GM12892 (cell line): ENCODE measurements at regions not wholly inside any gene's neighbourhood (a gene's known extent, or its start where the extent isn't known, plus 50 kb on each side); places are given as distances from the start of the nearest gene placed in this dataset.

Source experiments
- DNase-seq: peaks from one replicate; pipeline ENCODE4 v3.0.0; 2011; ENCODE audit not compliant: insufficient read length
- FAIRE-seq: peaks from 2 replicates; lab custom pipeline; 2011; peaks lifted over from hg19 to GRCh38; lab: Jason Lieb, UNC
- POLR2A ChIP-seq: IDR thresholded peaks from 2 replicates; pipeline ENCODE4 v1.6.1; 2011; ENCODE audit warnings: low read depth, low read length, control low read depth
- POLR2AphosphoS5 ChIP-seq: IDR thresholded peaks from 2 replicates; pipeline ENCODE4 v1.6.1; 2011; ENCODE audit warnings: low read depth, low read length, control low read depth
- TAF1 ChIP-seq: IDR thresholded peaks from 2 replicates; pipeline ENCODE4 v1.6.1; 2011; ENCODE audit warnings: low read depth, mild to moderate bottlenecking, control low read depth, low read length, borderline replicate concordance

GRCh38 chr7:51640841-51641240 is 324.2 kb upstream of the COBL start:
- TF ChIP-seq POLR2A (no peak), TAF1 (no peak), POLR2AphosphoS5 (no peak)
- FAIRE-seq (no peak), DNase-seq (no peak)

DNA sequence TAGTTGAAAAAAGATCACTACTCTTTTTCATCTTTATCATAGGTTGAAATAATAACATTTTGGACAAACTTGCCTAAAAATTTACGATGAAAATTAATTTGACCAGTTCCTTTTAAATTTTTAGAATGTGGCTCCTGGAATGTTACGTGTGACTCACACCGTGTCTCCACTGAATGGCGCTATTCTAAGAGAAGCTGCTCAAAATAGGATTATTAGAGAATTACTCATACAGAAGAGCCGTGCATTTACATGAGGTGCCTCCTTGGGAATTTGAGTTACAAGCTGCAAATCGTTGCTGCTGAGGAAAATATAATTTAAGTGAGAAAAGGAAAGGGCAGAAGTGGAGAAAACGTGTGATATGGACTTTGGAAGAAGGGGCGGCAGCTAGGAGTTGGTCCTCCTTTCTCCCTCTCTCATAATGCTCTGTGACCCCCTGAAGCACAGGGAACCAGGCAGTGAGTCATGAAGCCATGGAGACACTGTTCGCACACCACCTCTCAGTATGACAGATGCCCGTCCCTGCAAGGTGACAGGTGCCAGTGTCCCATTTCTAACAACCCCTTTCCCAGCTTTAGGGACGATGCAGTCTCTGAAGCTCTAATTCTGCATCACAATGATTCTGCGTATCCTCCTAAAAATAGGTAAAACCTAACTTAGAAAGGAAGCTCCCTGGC is 323.2 kb upstream of the COBL start:
- DNase-seq (no peak), FAIRE-seq (no peak)
- no peak for TF ChIP-seq TAF1
- TF ChIP-seq POLR2A = no peak

DNA sequence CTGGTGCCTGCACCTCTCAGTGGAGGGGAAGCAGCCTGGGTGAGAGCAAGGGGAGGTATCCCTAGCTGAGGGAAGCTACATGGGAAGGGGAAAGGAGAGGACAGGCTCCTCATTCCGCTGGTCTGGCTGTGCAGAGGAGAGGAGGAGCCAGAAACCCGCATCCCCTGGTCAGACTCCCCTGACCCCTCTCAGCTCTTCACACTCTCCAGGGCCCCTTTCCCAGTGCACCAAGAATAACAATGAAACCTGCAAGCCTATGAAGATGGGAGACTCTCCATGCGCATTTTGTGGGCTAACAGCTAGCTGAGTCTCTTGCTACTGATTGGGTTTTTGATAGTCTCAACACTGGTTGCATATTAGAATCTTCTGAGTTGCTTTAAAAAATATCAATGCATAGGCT is 319.9 kb upstream of the COBL start:
- DNase-seq (no peak), FAIRE-seq (no peak)
- TF ChIP-seq POLR2AphosphoS5 (no peak), TAF1 (no peak), POLR2A (no peak)

DNA sequence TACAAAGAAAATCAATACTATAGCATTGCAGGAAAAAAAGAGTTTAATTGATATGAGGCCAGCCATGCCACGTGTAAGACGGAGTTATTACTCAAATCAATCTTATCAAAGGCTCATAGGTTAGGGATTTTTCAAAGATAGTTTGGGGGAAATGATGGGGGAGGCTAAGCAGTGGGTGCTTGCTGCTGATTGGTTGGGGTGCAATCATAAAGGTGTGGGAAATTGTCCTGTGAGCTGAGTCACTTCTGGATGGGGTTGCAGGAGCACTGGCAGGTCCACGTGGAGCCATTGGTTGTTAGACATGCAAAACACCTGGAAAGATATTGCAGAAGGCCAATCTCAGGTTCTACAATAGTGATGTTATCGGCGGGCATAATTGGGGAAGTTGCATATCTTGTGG is 319.2 kb upstream of the COBL start:
- DNase-seq (no peak), FAIRE-seq (no peak)
- no peak for TF ChIP-seq POLR2AphosphoS5
- TF ChIP-seq POLR2A = no peak
- TF ChIP-seq TAF1 = no peak

DNA sequence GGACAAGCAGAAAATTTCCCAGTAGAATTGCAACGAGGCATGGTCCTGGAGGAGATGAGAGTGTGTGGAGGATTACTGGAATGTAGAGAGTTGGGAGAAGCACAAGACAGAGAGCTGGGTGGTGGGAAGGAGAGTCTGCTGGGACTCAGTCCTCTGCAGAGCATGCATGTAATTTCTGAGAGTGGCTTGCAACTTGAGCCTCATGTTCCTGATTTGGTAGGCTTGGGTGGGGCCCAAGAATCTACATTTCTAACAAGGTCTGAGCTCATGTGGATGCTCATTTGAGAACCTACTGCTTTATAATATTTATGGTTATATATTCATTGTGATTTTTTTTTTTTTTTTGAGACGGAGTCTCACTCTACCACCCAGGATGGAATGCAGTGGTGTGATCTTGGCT is 317.9 kb upstream of the COBL start:
- DNase-seq (no peak), FAIRE-seq (no peak)
- TF ChIP-seq POLR2A = no peak
- TF ChIP-seq POLR2AphosphoS5 = no peak
- TF ChIP-seq TAF1 = no peak

DNA sequence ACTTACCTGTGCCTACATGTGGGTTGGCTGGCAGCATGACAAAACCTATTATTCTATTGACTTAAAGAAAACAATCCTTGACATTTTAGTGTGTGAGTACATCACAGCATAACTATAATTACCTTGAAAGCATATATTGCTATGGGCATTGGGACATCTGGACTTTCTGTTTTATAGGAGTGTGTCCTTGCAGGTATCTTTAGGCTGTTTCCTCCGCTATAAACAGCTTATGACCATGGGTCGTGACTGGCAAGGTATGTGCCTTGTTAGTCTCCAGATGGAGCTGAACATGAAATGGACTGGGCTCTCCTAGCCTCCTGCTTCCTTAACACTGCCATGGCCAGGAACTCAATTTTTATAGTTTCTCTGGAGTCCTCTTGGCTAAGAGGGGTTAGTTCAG is 317.4 kb upstream of the COBL start:
- no peak for FAIRE-seq
- no peak for TF ChIP-seq POLR2AphosphoS5
- DNase-seq = no peak

DNA sequence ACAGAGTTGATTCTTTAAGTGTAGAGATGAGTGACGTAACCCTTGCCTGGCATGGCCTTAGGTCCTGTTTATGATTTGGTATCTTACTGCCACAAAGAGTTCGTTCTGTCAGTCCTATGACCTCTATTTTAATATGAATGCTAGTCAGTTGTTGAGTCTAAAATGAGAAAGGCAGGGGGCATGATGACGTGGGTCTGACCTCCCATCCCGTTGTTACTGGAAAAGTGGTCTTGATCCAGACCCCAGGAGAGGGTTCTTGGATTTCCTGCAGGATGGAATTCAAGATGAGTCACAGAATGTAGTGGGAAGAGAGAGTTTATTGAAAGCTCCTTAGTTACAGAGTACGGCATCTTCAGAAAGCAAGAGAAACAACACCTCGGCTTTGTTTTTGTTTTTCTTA is 317.0 kb upstream of the COBL start:
- no peak for FAIRE-seq
- TF ChIP-seq TAF1 (no peak), POLR2A (no peak), POLR2AphosphoS5 (no peak)
- no peak for DNase-seq

- TF ChIP-seq TAF1 (no peak), POLR2A (no peak), POLR2AphosphoS5 (no peak)
- no peak for FAIRE-seq
- no peak for DNase-seq
Measured at GRCh38 chr7:51633006-51633405, 316.4 kb upstream of the COBL start.

DNA sequence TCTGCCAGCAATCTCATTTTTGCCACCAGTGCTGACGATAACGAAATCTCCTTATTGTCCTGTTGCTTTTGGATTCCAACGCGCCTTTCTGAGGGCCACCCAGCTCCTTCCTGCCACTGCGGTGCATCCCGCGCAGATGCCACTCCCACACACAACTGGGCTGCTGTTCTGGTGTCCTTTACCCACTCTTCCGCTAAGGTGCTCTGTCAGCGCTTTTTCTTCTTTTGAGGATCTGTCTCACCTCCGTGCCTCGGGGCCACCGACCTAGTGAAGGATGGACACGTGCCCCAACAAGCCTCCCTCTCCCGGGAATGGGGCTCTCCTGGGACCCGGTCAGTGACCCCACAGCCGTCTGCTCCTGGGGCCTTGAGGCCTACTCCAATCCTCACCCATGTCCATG is 314.3 kb upstream of the COBL start:
- TF ChIP-seq TAF1 (no peak), POLR2AphosphoS5 (no peak), POLR2A (no peak)
- no peak for DNase-seq
- FAIRE-seq = no peak

GRCh38 chr7:51629206-51629605 is 312.6 kb upstream of the COBL start:
- TF ChIP-seq TAF1 (no peak), POLR2A (no peak), POLR2AphosphoS5 (no peak)
- DNase-seq (no peak), FAIRE-seq (no peak)

GRCh38 chr7:51621956-51622355 is 305.3 kb upstream of the COBL start:
- DNase-seq = no peak
- TF ChIP-seq TAF1 (no peak), POLR2AphosphoS5 (no peak), POLR2A (no peak)
- FAIRE-seq = no peak

DNA sequence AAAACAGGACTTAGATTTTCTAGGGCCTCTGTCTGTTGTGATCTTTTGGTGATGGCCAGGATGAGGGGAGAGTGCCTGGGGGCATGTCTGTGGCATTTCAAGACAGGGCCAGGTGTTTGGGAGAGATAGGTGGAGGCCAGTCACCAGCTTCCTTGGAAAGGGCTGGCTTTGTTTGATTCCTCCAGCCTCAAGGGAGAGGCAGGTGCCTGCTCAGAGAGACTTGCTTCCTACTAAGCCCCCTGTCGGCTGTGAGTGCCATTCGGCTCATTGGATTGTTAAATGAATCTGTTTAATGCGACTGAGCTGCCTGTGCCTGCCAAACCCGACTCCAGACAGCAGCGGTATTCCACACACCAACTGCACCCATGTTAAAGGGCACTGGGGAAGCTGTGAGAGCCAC is 304.1 kb upstream of the COBL start:
- no peak for TF ChIP-seq TAF1
- TF ChIP-seq POLR2A = no peak
- TF ChIP-seq POLR2AphosphoS5 = no peak
- DNase-seq = no peak
- no peak for FAIRE-seq

- FAIRE-seq (no peak), DNase-seq (no peak)
- TF ChIP-seq POLR2AphosphoS5 (no peak), TAF1 (no peak), POLR2A (no peak)
Measured at GRCh38 chr7:51619880-51620279, 303.3 kb upstream of the COBL start.
